ENCODE measurements at regions not wholly inside any gene's neighbourhood (a gene's known extent, or its start where the extent isn't known, plus 50 kb on each side); places are given as distances from the start of the nearest gene placed in this dataset.

DNA sequence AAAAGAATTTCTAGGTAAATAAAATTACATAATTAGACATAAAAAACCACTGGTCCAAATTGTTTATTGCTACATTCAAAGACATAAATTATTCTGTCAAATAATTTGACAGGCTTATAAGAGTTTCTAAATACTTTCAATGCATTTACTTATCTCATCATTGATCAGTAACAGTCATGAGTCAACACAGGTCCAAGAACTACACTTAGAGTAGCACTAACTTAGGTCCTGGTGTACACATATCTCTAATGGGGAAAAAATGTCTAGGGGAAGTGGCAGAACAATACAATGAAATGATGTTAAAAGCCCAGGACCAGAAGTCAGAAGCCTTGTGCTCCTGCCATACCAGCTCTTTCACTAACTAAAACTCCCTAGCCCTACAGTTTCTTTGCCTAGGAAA lies 96.5 kb upstream of the SLCO6A1 start:
- TF ChIP-seq, protein P1, sequence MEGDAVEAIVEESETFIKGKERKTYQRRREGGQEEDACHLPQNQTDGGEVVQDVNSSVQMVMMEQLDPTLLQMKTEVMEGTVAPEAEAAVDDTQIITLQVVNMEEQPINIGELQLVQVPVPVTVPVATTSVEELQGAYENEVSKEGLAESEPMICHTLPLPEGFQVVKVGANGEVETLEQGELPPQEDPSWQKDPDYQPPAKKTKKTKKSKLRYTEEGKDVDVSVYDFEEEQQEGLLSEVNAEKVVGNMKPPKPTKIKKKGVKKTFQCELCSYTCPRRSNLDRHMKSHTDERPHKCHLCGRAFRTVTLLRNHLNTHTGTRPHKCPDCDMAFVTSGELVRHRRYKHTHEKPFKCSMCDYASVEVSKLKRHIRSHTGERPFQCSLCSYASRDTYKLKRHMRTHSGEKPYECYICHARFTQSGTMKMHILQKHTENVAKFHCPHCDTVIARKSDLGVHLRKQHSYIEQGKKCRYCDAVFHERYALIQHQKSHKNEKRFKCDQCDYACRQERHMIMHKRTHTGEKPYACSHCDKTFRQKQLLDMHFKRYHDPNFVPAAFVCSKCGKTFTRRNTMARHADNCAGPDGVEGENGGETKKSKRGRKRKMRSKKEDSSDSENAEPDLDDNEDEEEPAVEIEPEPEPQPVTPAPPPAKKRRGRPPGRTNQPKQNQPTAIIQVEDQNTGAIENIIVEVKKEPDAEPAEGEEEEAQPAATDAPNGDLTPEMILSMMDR (conservative IDR thresholded peaks at IDR 0.05; ENCODE audit: low read depth, low read length), result no peak
- H3K4me3 ChIP-seq (ENCODE audit: low read depth, low read length), result no peak overlapping the region
- DNase-seq (ENCODE audit: low read depth), result no peak

DNA sequence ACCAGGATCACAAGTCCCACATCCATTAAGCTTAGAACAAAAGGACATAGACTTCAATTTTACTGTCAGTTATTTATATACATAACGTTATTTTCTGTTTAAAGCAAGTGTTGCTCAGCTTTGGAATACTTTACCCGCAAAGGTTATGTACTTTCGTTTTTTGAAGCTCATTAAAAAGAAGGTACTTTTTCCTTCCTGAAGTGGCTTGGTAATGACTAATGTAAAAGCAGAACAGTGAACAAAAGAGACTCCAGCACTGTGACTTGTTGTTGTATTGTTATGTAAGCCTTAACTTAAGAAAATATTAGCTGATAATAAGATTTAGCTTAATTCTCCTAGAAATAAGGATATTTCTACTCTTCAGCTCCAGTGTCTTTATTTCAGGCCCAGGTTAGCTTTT lies 97.3 kb upstream of the SLCO6A1 start:
- DNase-seq (ENCODE audit: low read depth), result no peak
- TF ChIP-seq, protein P1 (conservative IDR thresholded peaks at IDR 0.05; ENCODE audit: low read depth, low read length), result no peak
- H3K4me3 ChIP-seq (ENCODE audit: low read depth, low read length), result no peak overlapping the region

DNA sequence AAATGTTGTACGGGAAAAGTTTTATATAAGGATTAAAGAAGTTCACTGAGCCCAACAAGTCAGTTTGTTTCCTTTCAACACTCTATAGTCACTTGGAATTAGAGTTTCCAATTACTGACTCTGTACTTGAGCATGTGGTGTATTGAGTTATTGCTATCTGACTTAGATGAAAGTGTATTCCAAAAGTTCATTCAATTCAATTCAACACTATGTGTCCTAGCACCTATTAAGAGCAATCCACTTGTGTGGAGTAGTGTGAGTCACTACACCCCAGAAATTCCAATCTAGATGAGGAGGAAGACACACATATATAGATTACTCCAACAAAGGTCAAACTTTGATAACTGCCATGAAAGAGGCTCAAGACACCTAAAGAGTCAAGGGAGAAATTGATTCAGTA lies 98.2 kb upstream of the SLCO6A1 start:
- no peak for DNase-seq (ENCODE audit: low read depth)
- TF ChIP-seq, protein P1 (conservative IDR thresholded peaks at IDR 0.05; ENCODE audit: low read depth, low read length), result no peak
- no peak overlapping the region for H3K4me3 ChIP-seq (ENCODE audit: low read depth, low read length)

DNA sequence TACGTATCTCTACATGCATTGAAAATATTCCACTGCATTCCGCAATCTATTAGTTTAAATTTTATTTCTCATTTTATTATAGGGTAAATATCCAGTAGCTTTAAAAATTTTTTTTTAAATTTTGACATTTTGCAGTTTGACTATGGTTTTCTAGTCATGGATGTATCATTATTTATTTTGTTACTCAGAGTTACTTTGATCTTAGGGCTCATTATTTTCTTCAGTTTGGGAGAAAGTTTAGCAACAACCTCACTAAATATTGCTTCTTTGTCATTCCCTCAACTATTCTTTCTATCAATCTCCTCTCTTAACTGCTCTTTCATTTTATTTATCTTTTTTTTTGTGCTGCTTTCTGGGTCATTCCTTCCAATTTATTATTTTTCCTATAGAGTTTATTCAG lies 100.5 kb upstream of the SLCO6A1 start:
- no peak for DNase-seq (ENCODE audit: low read depth)
- H3K4me3 ChIP-seq (ENCODE audit: low read depth, low read length), result no peak overlapping the region
- TF ChIP-seq, protein P1 (conservative IDR thresholded peaks at IDR 0.05; ENCODE audit: low read depth, low read length), result no peak

DNA sequence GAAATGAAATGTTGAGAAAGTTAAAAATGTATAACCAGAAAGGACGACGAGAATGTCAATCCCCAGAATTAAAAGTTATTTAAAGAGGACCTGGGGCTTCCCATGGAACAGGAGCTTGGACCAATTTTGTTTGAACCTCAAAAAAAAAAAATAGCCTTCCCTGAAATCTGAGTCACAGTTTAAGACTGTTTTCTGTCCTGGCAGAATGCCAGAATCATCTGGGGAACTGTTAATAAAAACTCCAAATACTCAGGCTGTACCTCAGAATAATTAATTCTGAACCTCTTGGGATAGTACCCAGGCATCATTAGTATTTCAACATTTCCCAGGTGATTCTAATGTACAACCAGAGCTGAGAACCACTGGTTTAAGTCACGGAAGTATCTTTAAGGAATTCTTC lies 102.2 kb upstream of the SLCO6A1 start:
- peak; percentile 52 for DNase-seq (ENCODE audit: low read depth)
- TF ChIP-seq, protein P1 (conservative IDR thresholded peaks at IDR 0.05; ENCODE audit: low read depth, low read length), result no peak
- no peak overlapping the region for H3K4me3 ChIP-seq (ENCODE audit: low read depth, low read length)

DNA sequence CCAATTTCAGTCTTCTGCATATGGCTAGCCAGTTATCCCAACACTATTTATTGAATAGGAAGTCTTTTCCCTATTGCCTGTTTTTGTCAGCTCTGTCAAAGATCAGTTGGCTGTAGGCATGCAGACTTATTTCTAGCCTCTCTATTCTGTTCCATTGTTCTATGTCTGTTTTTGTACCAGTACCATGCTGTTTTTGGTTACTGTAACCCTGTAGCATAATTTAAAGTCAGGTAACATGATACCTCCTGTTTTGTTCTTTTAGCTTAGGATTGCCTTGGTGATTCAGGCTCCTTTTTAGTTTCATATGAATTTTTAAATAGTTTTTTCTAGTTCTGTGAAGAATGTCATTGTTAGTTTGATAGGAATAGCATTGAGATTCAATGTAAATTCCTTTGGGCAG lies 104.9 kb upstream of the SLCO6A1 start:
- TF ChIP-seq, protein P1 (conservative IDR thresholded peaks at IDR 0.05; ENCODE audit: low read depth, low read length), result no peak
- DNase-seq (ENCODE audit: low read depth), result peak; percentile 7
- no peak overlapping the region for H3K4me3 ChIP-seq (ENCODE audit: low read depth, low read length)

DNA sequence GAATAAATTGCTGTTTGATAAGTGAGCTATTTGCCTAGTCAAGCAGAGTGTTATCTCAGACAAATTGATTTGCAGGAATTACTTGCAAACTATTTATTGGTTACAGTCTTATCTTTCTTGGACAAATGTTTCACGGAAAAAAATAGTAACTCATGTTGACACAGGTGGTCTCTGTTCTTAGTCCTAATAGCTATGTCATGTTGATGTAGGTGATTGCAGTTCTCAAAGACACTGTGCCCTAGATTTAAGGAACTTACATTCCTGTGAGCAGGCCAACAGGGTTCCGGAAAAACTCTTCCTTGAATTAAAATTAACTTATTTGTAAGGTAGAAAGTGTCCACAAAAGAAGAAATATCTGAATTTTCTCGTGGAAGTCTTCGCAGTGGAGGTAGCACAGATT lies 109.6 kb upstream of the SLCO6A1 start:
- TF ChIP-seq, protein P1 (conservative IDR thresholded peaks at IDR 0.05; ENCODE audit: low read depth, low read length), result no peak
- no peak overlapping the region for H3K4me3 ChIP-seq (ENCODE audit: low read depth, low read length)
- no peak for DNase-seq (ENCODE audit: low read depth)

Measured in choroid plexus epithelial cell (primary cell).